ENCODE measurements at regions not wholly inside any gene's neighbourhood (a gene's known extent, or its start where the extent isn't known, plus 50 kb on each side); places are given as distances from the start of the nearest gene placed in this dataset.

GRCh38 chr2:66895206-66895605, 460.3 kb downstream of the MEIS1 start:
- DNase-seq (ENCODE audit: low spot score), result no peak

GRCh38 chr2:66896131-66896530, 461.2 kb downstream of the MEIS1 start:
- DNase-seq (ENCODE audit: low spot score), result no peak

DNA sequence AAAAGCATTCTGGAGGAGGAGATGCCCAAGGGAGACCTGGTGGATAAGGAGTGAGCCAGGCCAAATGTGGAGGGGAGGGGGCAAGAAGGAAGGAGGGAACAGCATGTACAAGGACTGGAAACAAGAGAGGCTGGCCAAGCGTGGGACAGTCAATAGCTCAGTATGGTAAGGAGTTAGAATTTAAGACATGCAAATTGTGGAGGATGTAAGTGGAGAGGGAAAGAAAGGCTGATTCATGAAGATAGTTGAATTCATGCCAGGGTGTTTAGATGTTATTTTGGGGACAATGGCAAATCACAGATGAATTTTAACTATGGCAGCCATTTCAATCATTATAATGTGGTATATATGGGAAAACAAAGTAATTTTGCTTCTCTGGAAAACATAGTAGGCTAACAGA, 462.3 kb downstream of the MEIS1 start:
- no peak for DNase-seq (ENCODE audit: low spot score)

DNA sequence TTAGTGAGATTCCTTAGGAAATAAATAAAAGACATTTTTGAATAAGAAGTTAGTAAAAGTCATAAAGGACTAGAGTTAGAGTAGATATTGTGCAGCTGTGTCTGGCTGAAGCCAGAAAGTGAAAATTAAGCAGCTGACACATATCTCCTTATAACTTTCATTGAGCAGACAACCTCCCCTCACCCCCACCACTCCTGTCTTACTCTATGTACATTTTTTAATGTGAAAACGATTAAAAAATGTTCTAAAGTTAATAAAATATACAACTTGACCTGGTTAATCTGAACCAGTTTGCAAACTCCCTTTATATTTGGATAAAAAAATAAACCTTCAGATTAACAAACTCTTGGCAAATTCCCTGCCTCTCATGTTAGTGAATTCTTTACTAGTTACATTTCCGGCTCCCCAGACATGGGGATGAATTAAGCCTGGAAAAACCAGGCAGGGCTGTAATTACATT, 462.8 kb downstream of the MEIS1 start:
- DNase-seq (ENCODE audit: low spot score), result no peak

DNA sequence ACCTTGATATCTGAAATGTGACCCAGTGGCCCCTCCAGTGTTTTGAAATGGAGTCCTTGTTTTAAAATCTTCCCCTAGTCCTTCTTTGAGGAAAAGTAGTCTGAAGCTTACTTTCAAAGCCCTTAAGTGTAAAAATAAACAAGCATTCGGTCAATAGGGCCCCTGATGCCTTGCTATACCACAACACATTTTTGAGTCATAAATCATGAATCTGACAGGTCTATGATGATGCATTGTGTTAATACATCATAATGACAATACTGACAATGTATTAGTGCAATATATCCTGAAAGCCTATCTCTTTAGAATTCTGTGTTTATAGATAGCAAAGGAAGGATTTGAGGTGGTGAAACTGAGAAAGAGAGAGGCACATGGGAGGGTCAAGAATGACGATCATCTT, 464.2 kb downstream of the MEIS1 start:
- no peak for DNase-seq (ENCODE audit: low spot score)

DNA sequence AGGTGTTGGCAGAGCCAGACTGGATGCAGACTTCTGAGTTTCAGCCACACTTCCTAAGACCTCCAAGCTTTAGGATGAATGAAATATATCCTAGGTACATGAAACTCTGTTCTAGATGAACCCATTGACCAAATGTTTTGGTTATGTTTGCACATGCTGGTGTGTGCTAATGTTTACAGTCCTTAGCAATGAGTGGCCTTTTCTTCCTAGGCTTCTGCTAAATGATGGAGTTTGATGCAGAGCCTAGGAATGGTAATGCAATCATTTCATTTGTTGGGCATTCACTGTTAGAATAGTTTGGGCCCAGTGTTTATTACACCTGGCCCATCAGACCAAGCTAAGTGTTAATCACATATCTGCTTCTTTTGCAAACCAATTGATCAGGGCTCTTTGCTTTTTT, 464.7 kb downstream of the MEIS1 start:
- no peak for DNase-seq (ENCODE audit: low spot score)

DNA sequence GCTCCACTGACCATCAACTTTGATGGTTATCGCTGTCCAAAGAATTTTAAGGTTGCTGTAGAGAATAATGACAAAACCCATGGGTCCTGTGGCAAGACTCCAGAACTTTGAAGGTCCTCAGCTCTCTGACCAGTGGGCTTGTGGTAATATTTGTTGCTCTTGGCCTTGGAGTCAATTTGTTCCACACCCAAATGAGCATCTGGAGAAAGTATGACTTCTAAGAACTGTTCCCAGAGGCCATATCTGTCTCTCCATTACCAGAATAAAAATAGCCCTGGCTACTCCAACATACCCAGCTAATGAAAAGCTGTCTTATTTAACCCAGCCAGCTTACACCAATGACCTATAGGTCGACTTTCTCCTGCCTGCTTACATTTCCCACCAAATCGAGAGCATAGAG, 466.4 kb downstream of the MEIS1 start:
- no peak for DNase-seq (ENCODE audit: low spot score)

DNA sequence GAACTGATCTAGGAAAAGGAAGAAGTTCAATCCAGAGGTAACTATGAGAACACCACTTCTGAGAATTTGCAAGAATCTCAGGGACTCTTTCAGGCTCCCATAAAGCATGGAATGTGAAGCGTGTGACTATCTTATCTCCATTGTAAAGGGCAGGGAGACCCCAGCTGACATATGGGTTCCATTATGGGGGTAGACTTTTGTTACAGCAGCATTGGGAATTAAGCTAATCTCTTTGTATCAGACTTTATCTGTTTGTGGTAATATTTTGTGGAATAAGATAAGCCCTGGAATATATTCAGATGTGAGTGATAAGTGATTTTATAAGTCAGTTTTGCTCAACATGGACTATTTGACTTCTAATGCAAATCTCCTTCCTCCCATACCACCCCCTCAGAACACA, 468.3 kb downstream of the MEIS1 start:
- DNase-seq (ENCODE audit: low spot score), result no peak

DNA sequence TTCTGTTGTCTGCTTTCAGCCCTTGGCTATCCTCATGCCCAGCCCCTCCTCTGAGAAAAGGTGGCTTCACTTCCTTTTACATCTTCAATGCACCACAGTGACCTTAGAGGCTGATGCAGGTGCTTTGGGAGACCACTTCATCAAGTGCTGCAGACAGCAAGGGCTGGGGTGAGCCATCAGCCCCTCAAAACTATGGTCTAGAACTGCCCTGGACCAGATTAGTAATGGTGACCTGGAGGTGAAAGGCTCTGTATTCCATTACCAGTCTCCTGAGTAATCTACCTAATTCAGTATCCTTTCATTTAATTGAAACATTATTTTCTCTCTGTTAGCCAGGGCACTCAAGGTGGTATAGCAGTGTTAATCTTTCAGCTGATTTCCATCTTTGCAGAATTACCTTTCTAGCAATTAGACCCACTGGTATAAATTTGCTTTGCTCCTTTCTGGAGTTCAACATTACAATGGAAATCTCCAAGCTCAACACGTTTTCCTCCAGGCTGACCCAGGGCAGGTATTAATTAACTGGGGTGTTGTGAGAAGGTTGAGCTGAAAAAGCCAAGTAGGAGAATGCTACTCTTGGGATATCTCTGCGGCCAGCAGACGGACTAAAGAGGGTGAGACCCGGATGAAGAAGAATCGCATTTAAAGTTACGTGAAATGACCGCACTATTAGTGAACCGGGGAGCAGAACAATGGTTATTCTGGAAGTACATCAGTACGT, 469.0 kb downstream of the MEIS1 start:
- no peak for DNase-seq (ENCODE audit: low spot score)

DNA sequence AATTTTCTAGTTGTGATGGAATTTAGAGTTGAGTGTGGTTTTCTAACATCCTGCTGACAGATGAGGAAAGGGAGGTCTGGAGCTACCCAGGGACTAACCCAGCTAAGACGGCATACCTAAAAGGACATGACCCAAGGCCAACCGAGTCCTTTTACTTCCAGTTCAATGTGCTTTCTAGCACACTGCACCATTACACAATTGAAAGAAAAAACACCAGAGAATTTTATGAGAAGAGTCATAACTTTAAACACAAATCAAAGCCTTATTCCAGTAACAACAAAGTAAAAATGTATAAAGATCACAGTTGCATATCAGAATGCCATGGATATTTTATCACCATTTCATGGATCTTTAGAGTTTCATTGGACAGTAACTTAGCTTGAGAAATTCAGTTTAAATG, 480.3 kb downstream of the MEIS1 start:
- no peak for DNase-seq (ENCODE audit: low spot score)

- DNase-seq (ENCODE audit: low spot score), result no peak
Measured at GRCh38 chr2:66919286-66919685, 477.8 kb upstream of the ETAA1 start.

DNA sequence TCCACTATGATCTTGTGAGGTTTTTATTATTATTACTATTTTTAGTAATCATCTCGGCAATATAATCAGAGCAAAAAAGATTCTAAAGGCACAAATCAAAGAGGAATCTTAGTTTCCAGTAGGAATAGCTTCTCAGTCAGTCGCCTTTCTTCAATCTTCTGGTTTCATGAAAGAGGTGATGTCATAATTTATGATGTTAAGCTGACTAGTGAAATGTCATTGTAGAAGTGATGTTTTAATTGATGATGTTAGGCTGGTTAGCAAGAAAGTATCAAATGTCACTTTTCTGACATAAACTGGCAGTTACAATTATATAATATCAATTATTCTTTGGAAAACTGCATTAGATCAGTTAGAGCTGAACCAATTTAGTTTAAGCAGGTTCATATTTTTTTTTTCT, 476.7 kb upstream of the ETAA1 start:
- no peak for DNase-seq (ENCODE audit: low spot score)

- DNase-seq (ENCODE audit: low spot score), result no peak
Measured at GRCh38 chr2:66925128-66925527, 472.0 kb upstream of the ETAA1 start.

DNA sequence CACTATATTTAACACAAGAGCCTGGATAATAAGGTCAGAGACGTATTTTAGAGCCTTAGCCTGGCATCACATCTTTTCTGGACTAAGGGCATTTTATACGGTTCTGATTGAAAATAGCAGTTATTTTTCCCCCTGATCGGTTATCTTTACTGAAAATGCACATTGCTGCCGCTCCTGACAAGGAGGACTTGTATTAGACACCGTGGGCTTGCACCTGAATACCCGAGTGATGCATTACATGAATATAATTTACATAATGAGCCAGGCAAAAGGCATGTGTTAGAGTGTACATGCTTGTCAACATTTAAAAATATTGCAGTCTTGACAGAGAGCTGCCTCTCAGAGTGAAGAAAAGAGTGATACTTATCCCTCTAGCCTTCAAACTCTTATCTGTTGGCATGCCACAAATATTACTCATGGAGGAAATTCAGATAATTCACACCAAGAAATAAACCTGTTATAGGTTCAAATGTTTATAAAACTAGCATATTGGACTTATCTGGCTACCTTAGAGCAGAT, 470.5 kb upstream of the ETAA1 start:
- DNase-seq (ENCODE audit: low spot score), result no peak

- DNase-seq (ENCODE audit: low spot score), result no peak
Measured at GRCh38 chr2:66929632-66930338, 467.3 kb upstream of the ETAA1 start.

- no peak for DNase-seq (ENCODE audit: low spot score)
Measured at GRCh38 chr2:66930339-66931220, 466.6 kb upstream of the ETAA1 start.

GRCh38 chr2:66938471-66938967, 458.6 kb upstream of the ETAA1 start:
- DNase-seq (ENCODE audit: low spot score), result no peak

DNA sequence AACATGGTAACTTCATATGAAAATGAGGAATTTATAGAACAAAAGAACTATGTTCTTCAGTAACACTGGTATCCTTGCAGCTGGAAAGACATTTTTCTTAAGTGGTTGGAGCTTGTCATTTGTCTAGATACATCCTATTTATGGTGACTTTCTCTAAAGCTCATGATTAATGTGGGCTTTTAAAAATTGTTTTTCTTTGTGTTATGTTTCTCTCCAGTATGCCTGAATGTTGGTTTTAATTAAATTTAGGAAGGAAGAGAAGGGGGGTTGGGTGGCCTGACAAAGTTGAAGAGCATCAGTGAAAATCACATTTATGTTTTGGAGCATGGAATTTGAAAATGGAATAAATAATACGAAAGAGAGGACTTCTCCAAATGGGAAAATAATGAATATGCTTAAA, 457.1 kb upstream of the ETAA1 start:
- DNase-seq (ENCODE audit: low spot score), result no peak

- no peak for DNase-seq (ENCODE audit: low spot score)
Measured at GRCh38 chr2:66948234-66948633, 448.9 kb upstream of the ETAA1 start.

DNA sequence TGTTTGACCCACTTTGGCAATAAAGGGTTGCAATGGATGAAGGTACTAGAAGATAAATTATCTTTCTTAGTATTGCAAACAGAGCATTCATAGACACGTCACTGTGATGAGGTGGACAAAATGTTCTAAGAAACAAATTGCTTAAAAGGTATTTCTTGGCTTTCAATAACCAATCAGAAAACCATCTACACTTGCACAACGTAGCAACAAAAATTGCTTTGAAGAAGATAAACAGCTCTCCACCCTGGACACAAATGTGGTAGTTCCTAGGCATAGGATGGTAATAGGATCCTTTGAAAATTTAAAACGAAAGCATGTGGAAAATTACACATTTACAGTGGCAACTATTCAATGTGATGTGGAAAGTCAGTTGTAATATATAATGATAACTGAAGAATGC, 439.9 kb upstream of the ETAA1 start:
- no peak for DNase-seq (ENCODE audit: low spot score)

DNA sequence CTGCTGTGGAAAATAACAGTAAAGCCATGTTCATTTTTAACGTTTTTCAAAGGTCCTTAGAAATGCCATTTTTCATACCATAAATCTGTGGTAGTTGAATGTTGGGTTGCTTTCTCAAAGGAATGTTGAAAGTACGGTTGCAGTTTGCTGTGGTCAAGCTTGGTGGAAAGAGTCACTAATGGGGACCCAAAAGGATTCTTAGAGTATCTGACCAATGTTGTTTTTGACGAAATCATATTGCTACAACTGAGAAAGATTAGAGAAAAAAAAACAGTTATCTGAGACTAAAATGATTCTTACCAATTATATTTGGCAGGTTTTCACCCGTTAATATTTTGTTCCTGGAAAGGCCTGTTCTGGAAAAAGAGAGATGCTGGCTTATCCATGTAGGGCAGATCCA, 439.5 kb upstream of the ETAA1 start:
- no peak for DNase-seq (ENCODE audit: low spot score)

DNA sequence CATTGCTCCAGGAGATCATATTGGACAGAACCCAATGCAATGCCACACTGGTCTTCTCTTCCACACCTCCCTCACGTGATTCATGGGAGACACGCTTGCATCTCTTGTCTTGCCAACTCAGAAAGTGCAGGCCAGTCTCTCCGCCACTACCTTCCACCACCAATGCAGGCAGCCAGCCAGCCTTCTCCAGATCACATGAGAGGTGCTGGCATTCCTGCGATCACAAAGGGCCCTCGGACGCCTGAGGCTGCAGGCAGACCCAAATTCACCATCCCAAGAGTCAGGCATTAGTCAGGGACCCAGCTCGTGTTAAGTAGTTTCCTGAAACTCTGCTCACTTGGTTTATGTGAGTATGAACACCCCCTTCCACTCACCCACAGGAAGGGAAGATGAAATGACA, 437.0 kb upstream of the ETAA1 start:
- DNase-seq (ENCODE audit: low spot score), result no peak
